ENCODE measurements at regions not wholly inside any gene's neighbourhood (a gene's known extent, or its start where the extent isn't known, plus 50 kb on each side); places are given as distances from the start of the nearest gene placed in this dataset.

- TF ChIP-seq, protein P1, sequence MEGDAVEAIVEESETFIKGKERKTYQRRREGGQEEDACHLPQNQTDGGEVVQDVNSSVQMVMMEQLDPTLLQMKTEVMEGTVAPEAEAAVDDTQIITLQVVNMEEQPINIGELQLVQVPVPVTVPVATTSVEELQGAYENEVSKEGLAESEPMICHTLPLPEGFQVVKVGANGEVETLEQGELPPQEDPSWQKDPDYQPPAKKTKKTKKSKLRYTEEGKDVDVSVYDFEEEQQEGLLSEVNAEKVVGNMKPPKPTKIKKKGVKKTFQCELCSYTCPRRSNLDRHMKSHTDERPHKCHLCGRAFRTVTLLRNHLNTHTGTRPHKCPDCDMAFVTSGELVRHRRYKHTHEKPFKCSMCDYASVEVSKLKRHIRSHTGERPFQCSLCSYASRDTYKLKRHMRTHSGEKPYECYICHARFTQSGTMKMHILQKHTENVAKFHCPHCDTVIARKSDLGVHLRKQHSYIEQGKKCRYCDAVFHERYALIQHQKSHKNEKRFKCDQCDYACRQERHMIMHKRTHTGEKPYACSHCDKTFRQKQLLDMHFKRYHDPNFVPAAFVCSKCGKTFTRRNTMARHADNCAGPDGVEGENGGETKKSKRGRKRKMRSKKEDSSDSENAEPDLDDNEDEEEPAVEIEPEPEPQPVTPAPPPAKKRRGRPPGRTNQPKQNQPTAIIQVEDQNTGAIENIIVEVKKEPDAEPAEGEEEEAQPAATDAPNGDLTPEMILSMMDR (IDR thresholded peaks at IDR 0.05), result no peak
These were observed 54.5 kb upstream of the FAM180A start for GRCh38 chr7:135803143-135803542.

DNA sequence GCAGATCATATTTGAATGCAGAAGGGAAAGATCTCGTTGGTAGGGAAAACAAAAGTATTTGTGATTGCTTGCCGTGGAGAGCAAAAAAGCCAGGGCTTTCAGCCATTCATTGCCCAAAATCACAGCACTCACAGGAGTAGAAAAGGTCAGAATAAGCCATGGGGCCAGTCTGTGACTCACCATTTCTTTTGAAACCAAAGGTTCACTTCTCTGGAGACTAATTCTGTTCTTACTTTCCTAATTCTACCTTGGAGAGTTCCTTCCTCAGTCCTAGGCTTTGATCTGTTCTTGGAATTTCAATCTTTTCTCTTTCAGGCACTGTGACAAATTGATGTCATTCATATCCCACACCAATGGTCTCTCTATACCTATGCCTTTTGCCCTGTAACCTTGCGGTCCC is 54.1 kb upstream of the FAM180A start:
- TF ChIP-seq, protein P1 (IDR thresholded peaks at IDR 0.05), result no peak

GRCh38 chr7:135801877-135802276 is 53.3 kb upstream of the FAM180A start:
- TF ChIP-seq, protein P1 (IDR thresholded peaks at IDR 0.05), result no peak

DNA sequence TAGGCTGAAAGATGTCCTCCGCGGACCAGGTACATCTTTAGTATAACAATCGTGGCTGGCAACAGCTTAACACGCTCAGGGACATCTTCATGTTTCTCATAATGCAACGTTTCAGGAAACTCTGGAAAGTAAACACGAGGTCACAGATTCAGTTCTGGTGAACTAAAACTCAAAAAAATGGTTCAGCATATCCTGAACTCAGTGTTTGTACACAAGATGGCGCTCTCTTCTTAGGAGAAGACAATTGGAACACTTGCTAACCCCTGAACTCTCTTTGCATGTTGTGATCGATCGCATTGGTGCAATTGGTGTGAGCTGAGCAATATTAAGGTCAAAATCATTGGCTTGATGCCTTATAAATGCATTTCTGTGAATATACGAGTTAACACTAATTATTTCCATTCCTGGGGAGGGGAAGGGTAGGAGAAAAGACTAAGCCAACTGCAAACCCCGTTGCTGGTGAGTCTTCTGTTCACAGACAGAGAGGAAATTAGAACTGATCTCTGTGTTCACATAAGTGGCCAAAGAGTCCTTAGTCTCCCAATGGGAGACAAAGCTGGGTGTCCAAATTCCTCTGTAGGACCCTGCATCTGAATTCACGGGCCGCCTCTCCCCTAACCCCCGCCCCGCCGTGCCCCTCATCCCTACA is 52.6 kb upstream of the FAM180A start:
- TF ChIP-seq, protein P1 (IDR thresholded peaks at IDR 0.05), result peak; percentile 81

- TF ChIP-seq, protein P1 (IDR thresholded peaks at IDR 0.05), result no peak
These were observed 51.9 kb upstream of the FAM180A start for GRCh38 chr7:135800560-135800959.

DNA sequence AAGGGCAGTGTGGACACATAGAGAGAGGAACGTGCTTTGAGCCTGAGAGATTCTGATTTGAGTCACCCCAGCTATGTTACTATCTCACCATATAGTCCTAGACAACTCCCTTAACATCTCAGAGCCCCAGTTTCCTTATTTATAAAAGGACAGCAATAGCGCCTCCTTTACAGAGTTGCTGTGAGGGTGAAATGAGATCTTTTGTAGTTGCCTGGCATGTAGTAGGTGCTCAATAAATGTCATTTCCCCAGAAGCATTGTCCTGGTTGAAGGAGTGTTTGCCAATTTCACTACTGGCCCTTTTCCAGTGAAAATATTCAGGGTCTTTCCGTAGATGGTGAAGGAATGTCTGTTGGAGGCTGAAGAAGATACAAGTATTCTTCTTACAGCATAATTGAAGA is 51.3 kb upstream of the FAM180A start:
- TF ChIP-seq, protein P1 (IDR thresholded peaks at IDR 0.05), result no peak

Data from LNCAP (cell line).